ENCODE measurements at regions not wholly inside any gene's neighbourhood (a gene's known extent, or its start where the extent isn't known, plus 50 kb on each side); places are given as distances from the start of the nearest gene placed in this dataset.

DNA sequence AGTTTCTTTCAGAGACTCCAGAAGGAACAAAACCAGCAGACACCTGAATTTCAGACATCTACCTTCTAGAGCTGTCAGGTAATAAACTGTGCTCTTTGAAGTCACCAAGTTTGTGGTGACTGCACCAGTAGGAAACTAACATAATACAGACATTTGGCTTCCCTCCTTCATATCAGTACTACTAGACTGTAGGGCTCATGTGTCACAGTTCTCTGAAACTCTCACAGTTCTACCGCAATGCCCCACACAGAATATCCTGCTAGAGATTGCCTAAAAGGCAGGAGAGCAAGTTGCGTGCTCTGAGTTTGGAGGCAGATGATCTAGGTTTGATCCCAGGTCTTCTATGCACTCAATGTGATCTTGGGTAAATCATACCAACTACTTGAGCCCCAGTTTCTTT lies 205.0 kb upstream of the LRFN2 start:
- Histone ChIP-seq H3K4me3 (ENCODE audit: low read depth, low read length) (no peak overlapping the region), H3K27ac (ENCODE audit: low read depth, low read length) (no peak overlapping the region)

DNA sequence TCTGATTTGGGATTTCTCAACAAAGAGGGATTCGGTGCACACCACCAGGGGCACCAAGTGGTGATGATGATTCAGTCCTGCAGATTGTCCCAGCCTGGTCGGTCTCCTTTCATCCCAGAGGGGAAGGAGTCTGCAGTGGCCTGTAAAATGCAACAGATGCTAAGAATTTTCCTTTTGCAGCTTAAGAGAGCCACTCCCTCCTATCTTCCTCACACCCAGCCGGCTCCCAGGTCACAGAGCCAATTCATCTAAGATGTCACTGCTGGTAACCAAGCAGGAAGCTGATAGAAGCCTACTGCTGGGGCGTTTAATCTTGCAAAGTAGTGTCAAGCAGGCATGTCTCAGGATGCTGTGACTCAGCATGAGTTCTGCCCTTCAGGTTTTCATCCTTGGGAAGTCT lies 203.8 kb upstream of the LRFN2 start:
- Histone ChIP-seq H3K4me3 (ENCODE audit: low read depth, low read length) (no peak overlapping the region), H3K4me1 (ENCODE audit: control insufficient read depth, insufficient read depth, low read length) (no peaks in the 10 kb centered on the region), H3K27me3 (ENCODE audit: control insufficient read depth, insufficient read depth, low read length) (no peaks in the 10 kb centered on the region), H3K27ac (ENCODE audit: low read depth, low read length) (no peak overlapping the region), H3K9me3 (ENCODE audit: control insufficient read depth, insufficient read depth, low read length) (no peaks in the 10 kb centered on the region), H3K9ac (ENCODE audit: low read depth, low read length) (no peak overlapping the region), H3K36me3 (ENCODE audit: control insufficient read depth, insufficient read depth, low read length) (no peaks in the 10 kb centered on the region)

More for the DNA sequence above, 205.0 kb upstream of the LRFN2 start:
- Histone ChIP-seq H3K9ac (ENCODE audit: low read depth, low read length) (no peak overlapping the region), H3K27me3 (ENCODE audit: control insufficient read depth, insufficient read depth, low read length) (no peaks in the 10 kb centered on the region), H3K36me3 (ENCODE audit: control insufficient read depth, insufficient read depth, low read length) (no peaks in the 10 kb centered on the region), H3K4me1 (ENCODE audit: control insufficient read depth, insufficient read depth, low read length) (no peaks in the 10 kb centered on the region), H3K9me3 (ENCODE audit: control insufficient read depth, insufficient read depth, low read length) (no peaks in the 10 kb centered on the region)

DNA sequence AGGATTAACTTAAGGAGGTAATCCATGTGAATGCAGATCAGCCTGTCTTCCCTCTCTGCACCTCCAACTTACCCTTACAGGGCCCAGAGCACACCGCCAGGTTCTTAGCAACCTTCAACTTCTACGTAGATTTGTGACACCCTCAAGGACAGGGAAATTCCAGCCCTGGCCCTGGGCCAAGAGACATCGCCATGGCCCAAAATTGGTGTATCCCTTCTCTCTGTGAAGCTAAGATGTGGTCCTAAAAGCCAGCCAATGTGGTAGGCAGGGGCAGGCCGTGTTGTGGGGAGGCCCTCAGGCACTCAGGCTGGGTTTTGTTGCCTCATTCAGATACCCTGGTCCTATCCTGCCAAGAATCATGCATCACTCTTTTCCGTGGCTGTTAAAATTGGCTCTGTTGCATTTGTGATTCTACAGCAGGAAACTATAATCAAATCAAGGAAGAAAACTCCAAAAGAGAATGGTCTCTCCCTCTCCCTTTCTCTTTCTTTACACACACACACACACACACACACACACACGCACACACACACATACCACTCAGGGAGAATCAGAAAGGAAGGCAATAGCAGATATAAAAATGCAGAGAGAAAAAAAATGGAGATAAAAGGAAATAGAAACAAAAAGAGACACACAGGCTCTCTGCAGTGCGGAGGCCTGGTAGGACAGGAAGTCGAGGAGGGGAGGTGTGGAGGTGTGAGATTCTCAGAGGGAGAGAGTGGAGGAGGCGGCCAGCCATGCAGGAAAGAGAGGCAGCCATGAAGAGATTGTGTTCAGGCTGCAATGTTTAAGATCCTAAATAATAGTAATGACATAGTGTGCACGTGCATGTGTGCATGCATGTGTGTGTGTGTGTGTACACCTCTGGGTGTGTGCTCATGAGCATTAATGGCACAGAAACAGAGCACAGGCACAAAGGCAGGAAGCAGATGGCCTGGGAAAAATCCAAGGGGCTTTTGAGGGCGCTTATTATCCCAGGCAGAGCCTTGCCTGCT lies 201.8 kb upstream of the LRFN2 start:
- H3K4me1 ChIP-seq (ENCODE audit: control insufficient read depth, insufficient read depth, low read length): no peaks in the 10 kb centered on the region
- H3K4me3 ChIP-seq (ENCODE audit: low read depth, low read length): no peak overlapping the region
- H3K9ac ChIP-seq (ENCODE audit: low read depth, low read length): no peak overlapping the region
- H3K27ac ChIP-seq (ENCODE audit: low read depth, low read length): no peak overlapping the region
- H3K9me3 ChIP-seq (ENCODE audit: control insufficient read depth, insufficient read depth, low read length): no peaks in the 10 kb centered on the region
- H3K27me3 ChIP-seq (ENCODE audit: control insufficient read depth, insufficient read depth, low read length): no peaks in the 10 kb centered on the region
- H3K36me3 ChIP-seq (ENCODE audit: control insufficient read depth, insufficient read depth, low read length): no peaks in the 10 kb centered on the region

DNA sequence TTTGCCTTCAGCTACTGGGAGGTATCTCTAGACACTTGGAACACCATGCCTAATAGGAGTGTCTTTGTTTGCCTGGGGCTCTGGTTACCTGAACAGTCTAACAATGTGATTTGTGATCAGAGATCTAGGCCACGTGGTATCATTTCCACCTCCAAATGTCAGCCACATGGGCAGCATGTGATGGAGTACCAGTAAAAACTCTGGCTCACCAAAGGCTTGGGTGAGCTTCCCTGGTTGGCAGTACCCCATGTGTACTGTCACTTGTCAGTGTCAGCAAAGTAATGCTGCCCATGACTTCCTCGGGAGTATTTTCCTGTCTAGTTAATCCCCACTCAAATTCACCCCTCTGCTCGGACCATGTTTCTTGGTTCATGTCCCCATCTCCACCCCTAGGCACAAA lies 195.2 kb upstream of the LRFN2 start:
- H3K36me3 ChIP-seq (ENCODE audit: control insufficient read depth, insufficient read depth, low read length): no peaks in the 10 kb centered on the region
- no peak overlapping the region for H3K9ac ChIP-seq (ENCODE audit: low read depth, low read length)
- no peaks in the 10 kb centered on the region for H3K9me3 ChIP-seq (ENCODE audit: control insufficient read depth, insufficient read depth, low read length)
- no peak overlapping the region for H3K27ac ChIP-seq (ENCODE audit: low read depth, low read length)
- no peaks in the 10 kb centered on the region for H3K27me3 ChIP-seq (ENCODE audit: control insufficient read depth, insufficient read depth, low read length)
- H3K4me3 ChIP-seq (ENCODE audit: low read depth, low read length): no peak overlapping the region
- no peaks in the 10 kb centered on the region for H3K4me1 ChIP-seq (ENCODE audit: control insufficient read depth, insufficient read depth, low read length)

DNA sequence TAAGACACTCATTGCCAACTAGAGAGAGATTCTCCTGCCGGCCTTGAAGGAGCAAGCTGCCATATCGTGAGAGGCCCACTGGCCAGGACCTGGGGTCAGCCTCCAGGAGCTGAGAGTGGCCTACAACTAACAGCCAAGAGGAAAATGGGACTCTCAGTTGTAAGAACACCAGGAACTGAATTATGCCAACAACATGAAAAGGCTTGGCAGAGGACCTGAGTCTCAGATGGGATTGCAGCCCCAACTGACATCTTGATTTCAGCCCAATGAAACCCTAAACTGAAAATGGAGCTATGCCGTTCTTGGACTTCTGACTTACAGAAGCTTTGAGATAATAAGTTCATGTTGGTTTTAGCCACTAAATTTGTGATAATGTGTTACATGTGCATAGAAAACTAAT lies 193.5 kb upstream of the LRFN2 start:
- no peaks in the 10 kb centered on the region for H3K36me3 ChIP-seq (ENCODE audit: control insufficient read depth, insufficient read depth, low read length)
- H3K27ac ChIP-seq (ENCODE audit: low read depth, low read length): no peak overlapping the region
- H3K27me3 ChIP-seq (ENCODE audit: control insufficient read depth, insufficient read depth, low read length): no peaks in the 10 kb centered on the region
- H3K4me1 ChIP-seq (ENCODE audit: control insufficient read depth, insufficient read depth, low read length): no peaks in the 10 kb centered on the region
- H3K9me3 ChIP-seq (ENCODE audit: control insufficient read depth, insufficient read depth, low read length): no peaks in the 10 kb centered on the region
- H3K9ac ChIP-seq (ENCODE audit: low read depth, low read length): no peak overlapping the region
- no peak overlapping the region for H3K4me3 ChIP-seq (ENCODE audit: low read depth, low read length)

DNA sequence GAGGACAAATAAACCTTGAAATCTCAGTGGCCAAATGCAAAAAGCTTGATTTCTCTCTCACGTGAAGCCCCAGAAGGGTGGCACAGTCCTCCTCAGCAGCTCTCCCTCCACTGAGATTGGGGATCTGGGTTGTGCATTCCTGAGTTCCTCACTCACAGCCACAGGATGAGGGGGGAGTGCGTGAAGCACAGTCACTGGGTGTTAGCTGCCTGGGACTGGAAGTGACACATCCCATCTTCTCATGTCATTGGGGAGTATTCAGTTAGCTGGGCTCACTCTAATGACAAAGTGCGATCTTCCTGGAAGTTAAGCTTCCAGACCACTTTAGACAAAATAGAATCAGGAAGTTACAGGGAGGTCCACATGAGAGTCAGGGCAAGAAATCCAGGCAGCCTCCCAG lies 192.2 kb upstream of the LRFN2 start:
- H3K27ac ChIP-seq (ENCODE audit: low read depth, low read length): no peak overlapping the region
- no peak overlapping the region for H3K9ac ChIP-seq (ENCODE audit: low read depth, low read length)
- H3K4me3 ChIP-seq (ENCODE audit: low read depth, low read length): no peak overlapping the region
- no peaks in the 10 kb centered on the region for H3K27me3 ChIP-seq (ENCODE audit: control insufficient read depth, insufficient read depth, low read length)
- no peaks in the 10 kb centered on the region for H3K36me3 ChIP-seq (ENCODE audit: control insufficient read depth, insufficient read depth, low read length)
- no peaks in the 10 kb centered on the region for H3K4me1 ChIP-seq (ENCODE audit: control insufficient read depth, insufficient read depth, low read length)
- H3K9me3 ChIP-seq (ENCODE audit: control insufficient read depth, insufficient read depth, low read length): no peaks in the 10 kb centered on the region

DNA sequence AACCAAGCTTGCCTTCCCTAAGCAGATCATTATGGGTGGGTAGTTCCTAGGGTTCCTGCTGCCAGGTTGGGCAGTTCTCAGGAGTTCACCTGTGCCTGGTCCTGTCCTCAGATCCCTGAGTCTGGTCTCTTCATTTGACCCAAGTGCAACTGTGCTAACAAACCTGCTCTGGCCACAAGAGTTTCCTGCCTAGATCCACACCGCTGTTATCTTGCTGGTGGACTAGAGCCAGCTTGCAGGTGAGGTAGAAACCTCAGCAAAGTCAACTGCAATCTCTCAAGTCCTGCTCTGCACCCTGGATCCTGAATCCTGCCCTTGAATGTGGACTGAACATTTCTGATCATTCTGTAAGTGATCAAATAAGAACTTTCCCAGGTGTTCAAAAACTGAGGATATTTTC lies 191.8 kb upstream of the LRFN2 start:
- H3K36me3 ChIP-seq (ENCODE audit: control insufficient read depth, insufficient read depth, low read length): no peaks in the 10 kb centered on the region
- no peak overlapping the region for H3K27ac ChIP-seq (ENCODE audit: low read depth, low read length)
- no peaks in the 10 kb centered on the region for H3K4me1 ChIP-seq (ENCODE audit: control insufficient read depth, insufficient read depth, low read length)
- no peaks in the 10 kb centered on the region for H3K9me3 ChIP-seq (ENCODE audit: control insufficient read depth, insufficient read depth, low read length)
- no peak overlapping the region for H3K4me3 ChIP-seq (ENCODE audit: low read depth, low read length)
- no peak overlapping the region for H3K9ac ChIP-seq (ENCODE audit: low read depth, low read length)
- H3K27me3 ChIP-seq (ENCODE audit: control insufficient read depth, insufficient read depth, low read length): no peaks in the 10 kb centered on the region

DNA sequence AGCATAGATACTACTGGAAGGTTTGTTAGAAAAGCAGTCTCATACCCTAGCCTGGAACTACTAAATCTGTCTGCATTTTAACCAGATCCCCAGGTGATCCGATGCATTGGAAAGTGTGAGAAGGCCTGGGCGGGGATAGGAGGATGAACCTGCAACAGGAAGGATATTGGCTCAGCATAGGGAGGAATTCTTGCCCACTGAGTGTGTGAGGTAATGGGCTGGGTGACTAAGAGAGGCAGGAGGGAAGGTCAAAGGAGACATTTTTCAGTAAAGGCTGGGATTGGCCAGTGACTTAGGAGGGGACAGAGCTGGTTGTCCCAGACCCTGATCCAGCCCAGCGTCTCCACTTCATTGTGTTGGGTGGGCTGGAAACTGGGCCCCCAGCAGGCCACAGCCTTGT lies 191.0 kb upstream of the LRFN2 start:
- Histone ChIP-seq H3K9me3 (ENCODE audit: control insufficient read depth, insufficient read depth, low read length) (no peaks in the 10 kb centered on the region), H3K4me1 (ENCODE audit: control insufficient read depth, insufficient read depth, low read length) (no peaks in the 10 kb centered on the region), H3K27ac (ENCODE audit: low read depth, low read length) (no peak overlapping the region), H3K27me3 (ENCODE audit: control insufficient read depth, insufficient read depth, low read length) (no peaks in the 10 kb centered on the region), H3K4me3 (ENCODE audit: low read depth, low read length) (no peak overlapping the region), H3K9ac (ENCODE audit: low read depth, low read length) (no peak overlapping the region), H3K36me3 (ENCODE audit: control insufficient read depth, insufficient read depth, low read length) (no peaks in the 10 kb centered on the region)

DNA sequence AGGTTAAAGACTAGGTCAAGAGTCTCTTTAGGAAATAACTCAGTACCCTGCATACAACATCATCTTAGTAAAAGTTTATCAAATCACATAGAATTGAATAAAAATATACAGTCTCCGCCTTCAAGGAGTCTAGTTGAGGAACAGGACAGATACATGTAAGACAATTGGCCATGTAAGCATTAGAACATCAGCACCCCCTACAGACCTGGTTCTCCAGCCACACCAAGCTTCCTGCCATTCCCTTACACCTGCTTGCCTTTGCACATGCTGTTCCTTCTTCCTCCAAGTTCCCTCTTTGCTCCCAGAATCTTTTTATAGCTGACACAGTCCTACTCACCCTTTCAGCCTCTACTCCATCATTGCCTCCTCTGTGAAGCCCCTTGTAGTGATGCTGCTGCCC lies 187.8 kb upstream of the LRFN2 start:
- Histone ChIP-seq H3K9ac (ENCODE audit: low read depth, low read length) (no peak overlapping the region), H3K27me3 (ENCODE audit: control insufficient read depth, insufficient read depth, low read length) (no peaks in the 10 kb centered on the region), H3K27ac (ENCODE audit: low read depth, low read length) (no peak overlapping the region)

DNA sequence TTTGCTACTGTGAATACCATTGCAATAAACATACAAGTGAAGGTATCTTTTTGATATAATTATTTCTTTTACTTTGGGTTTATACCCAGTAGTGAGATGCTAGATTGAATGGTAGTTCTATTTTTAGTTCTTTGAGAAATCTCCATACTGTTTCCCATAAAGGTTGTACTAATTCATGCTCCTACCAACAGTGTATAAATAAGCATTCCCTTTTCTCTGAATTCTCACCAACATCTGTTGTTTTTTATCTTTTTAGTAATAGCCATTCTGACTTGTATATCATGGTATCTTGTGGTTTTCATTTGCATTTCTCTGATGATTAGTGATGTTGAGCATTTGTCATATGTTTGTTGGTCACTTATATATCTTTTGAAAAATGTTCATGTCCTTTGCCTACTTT lies 183.6 kb upstream of the LRFN2 start:
- H3K36me3 ChIP-seq (ENCODE audit: control insufficient read depth, insufficient read depth, low read length): no peaks in the 10 kb centered on the region
- no peak overlapping the region for H3K27ac ChIP-seq (ENCODE audit: low read depth, low read length)
- no peak overlapping the region for H3K9ac ChIP-seq (ENCODE audit: low read depth, low read length)
- H3K4me3 ChIP-seq (ENCODE audit: low read depth, low read length): no peak overlapping the region
- no peaks in the 10 kb centered on the region for H3K4me1 ChIP-seq (ENCODE audit: control insufficient read depth, insufficient read depth, low read length)
- no peaks in the 10 kb centered on the region; the same call in 1 of the 2 replicates for H3K9me3 ChIP-seq (ENCODE audit: control insufficient read depth, insufficient read depth, low read length)
- no peaks in the 10 kb centered on the region for H3K27me3 ChIP-seq (ENCODE audit: control insufficient read depth, insufficient read depth, low read length)

More for the DNA sequence above, 187.8 kb upstream of the LRFN2 start:
- Histone ChIP-seq H3K4me1 (ENCODE audit: control insufficient read depth, insufficient read depth, low read length) (no peaks in the 10 kb centered on the region), H3K4me3 (ENCODE audit: low read depth, low read length) (no peak overlapping the region), H3K9me3 (ENCODE audit: control insufficient read depth, insufficient read depth, low read length) (no peaks in the 10 kb centered on the region; the same call in 1 of the 2 replicates), H3K36me3 (ENCODE audit: control insufficient read depth, insufficient read depth, low read length) (no peaks in the 10 kb centered on the region)

DNA sequence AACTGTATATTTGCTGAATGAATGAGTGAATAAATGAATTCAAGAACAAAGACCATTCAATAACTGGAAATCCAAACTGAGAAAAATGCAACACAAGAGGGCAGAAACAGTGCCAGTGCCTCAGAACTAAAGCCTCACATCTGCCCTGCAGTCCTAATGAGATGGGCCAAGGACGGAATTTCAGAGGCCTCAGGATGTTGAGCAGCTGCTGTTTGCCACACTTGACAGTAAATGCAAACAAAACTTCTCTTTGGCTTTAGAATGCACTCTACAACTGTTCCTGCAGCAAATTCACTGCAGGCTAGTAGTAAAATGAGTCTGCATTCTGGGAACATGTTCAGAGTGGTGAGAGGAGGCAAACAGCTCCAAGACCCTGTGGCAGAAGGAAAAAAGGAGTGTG lies 177.6 kb upstream of the LRFN2 start:
- no peak overlapping the region for H3K9ac ChIP-seq (ENCODE audit: low read depth, low read length)
- H3K27ac ChIP-seq (ENCODE audit: low read depth, low read length): no peak overlapping the region
- H3K9me3 ChIP-seq (ENCODE audit: control insufficient read depth, insufficient read depth, low read length): no peaks in the 10 kb centered on the region
- H3K36me3 ChIP-seq (ENCODE audit: control insufficient read depth, insufficient read depth, low read length): no peaks in the 10 kb centered on the region
- H3K4me3 ChIP-seq (ENCODE audit: low read depth, low read length): no peak overlapping the region
- H3K27me3 ChIP-seq (ENCODE audit: control insufficient read depth, insufficient read depth, low read length): no peaks in the 10 kb centered on the region
- no peaks in the 10 kb centered on the region for H3K4me1 ChIP-seq (ENCODE audit: control insufficient read depth, insufficient read depth, low read length)
